Activated CD4-positive, alpha-beta T cell treated with anti-CD3 and anti-CD28 coated beads, Interleukin-2, amount 10 ng/mL, durations not matched to agents 7 days and 5 days (primary cell): ENCODE measurements at regions not wholly inside any gene's neighbourhood (a gene's known extent, or its start where the extent isn't known, plus 50 kb on each side); places are given as distances from the start of the nearest gene placed in this dataset.

Experiments
- CTCF ChIA-PET: fragments of 350-600 bp; sonication (Branson Sonifier 250); formaldehyde crosslinking; loops from one replicate; lab custom pipeline; 2021; ENCODE audit warnings: antibody characterized with exemption; lab: Charles Lee
- POLR2A ChIA-PET: fragments of 350-600 bp; sonication (Branson Sonifier 250); formaldehyde crosslinking; loops from one replicate; lab custom pipeline; 2021; ENCODE audit warnings: antibody characterized with exemption; lab: Charles Lee
- DNase-seq: peaks from one replicate; pipeline ENCODE4 v3.0.0-alpha.2; 2020
- H3K27ac Mint-ChIP-seq: one replicate; pipeline ENCODE4 v1.8.0; 2021; ENCODE audit warnings: mild to moderate bottlenecking, moderate library complexity, mixed read lengths
- H3K27me3 Mint-ChIP-seq: one replicate; pipeline ENCODE4 v1.8.0; 2021; ENCODE audit warnings: mixed read lengths
- H3K36me3 Mint-ChIP-seq: one replicate; pipeline ENCODE4 v1.8.0; 2021; ENCODE audit warnings: low read depth, mixed read lengths
- H3K4me1 Mint-ChIP-seq: one replicate; pipeline ENCODE4 v1.8.0; 2021; ENCODE audit warnings: mixed read lengths
- H3K4me3 Mint-ChIP-seq: one replicate; pipeline ENCODE4 v1.8.0; 2021; ENCODE audit warnings: mild to moderate bottlenecking, moderate library complexity, mixed read lengths
- H3K9me3 Mint-ChIP-seq: one replicate; pipeline ENCODE4 v1.8.0; 2021; ENCODE audit warnings: mixed read lengths

GRCh38 chr12:77435446-77436091 is 370.2 kb upstream of the E2F7 start:
- Mint-ChIP-seq H3K27ac (no peak overlapping the region), H3K4me1 (no peaks in the 10 kb centered on the region), H3K4me3 (no peak overlapping the region), H3K9me3 (no peaks in the 10 kb centered on the region), H3K27me3 (no peaks in the 10 kb centered on the region), H3K36me3 (no peaks in the 10 kb centered on the region)
- ChIA-PET CTCF (no interaction called here), POLR2A (no interaction called here)
- DNase-seq, result no peak

- H3K9me3 Mint-ChIP-seq, result no peaks in the 10 kb centered on the region
- H3K4me1 Mint-ChIP-seq, result no peaks in the 10 kb centered on the region
- DNase-seq, result no peak
- no peak overlapping the region for H3K4me3 Mint-ChIP-seq
- H3K36me3 Mint-ChIP-seq, result no peaks in the 10 kb centered on the region
- H3K27me3 Mint-ChIP-seq, result no peaks in the 10 kb centered on the region
- CTCF ChIA-PET, result no interaction called here
- no peak overlapping the region for H3K27ac Mint-ChIP-seq
- POLR2A ChIA-PET, result no interaction called here
Observed at GRCh38 chr12:77433799-77434198, 368.4 kb upstream of the E2F7 start.

GRCh38 chr12:77429426-77429825 is 364.1 kb upstream of the E2F7 start:
- Mint-ChIP-seq H3K4me1 (no peaks in the 10 kb centered on the region), H3K4me3 (no peak overlapping the region), H3K27me3 (no peaks in the 10 kb centered on the region), H3K27ac (no peak overlapping the region), H3K9me3 (peaks cover 4% of the 10 kb centered on the region), H3K36me3 (no peaks in the 10 kb centered on the region)
- no peak for DNase-seq
- ChIA-PET CTCF (no interaction called here), POLR2A (no interaction called here)

GRCh38 chr12:77421152-77421551 is 355.8 kb upstream of the E2F7 start:
- peaks cover 2% of the 10 kb centered on the region for H3K9me3 Mint-ChIP-seq
- DNase-seq, result no peak
- H3K36me3 Mint-ChIP-seq, result no peaks in the 10 kb centered on the region
- H3K4me1 Mint-ChIP-seq, result no peaks in the 10 kb centered on the region
- H3K27me3 Mint-ChIP-seq, result no peaks in the 10 kb centered on the region
- H3K27ac Mint-ChIP-seq, result no peak overlapping the region
- ChIA-PET CTCF (interaction anchor here (1.2 kb wide), 1 partner anchor 12 kb away, joined by 4 read pairs; no protein-coding TSS in a partner anchor), POLR2A (no interaction called here)
- no peak overlapping the region for H3K4me3 Mint-ChIP-seq

- DNase-seq, result no peak
- H3K27me3 Mint-ChIP-seq, result no peaks in the 10 kb centered on the region
- ChIA-PET POLR2A (no interaction called here), CTCF (interaction anchor here (1.5 kb wide), 1 partner anchor 12 kb away, joined by 4 read pairs; no protein-coding TSS in a partner anchor)
- no peaks in the 10 kb centered on the region for H3K4me1 Mint-ChIP-seq
- no peaks in the 10 kb centered on the region for H3K36me3 Mint-ChIP-seq
- H3K27ac Mint-ChIP-seq, result no peak overlapping the region
- no peaks in the 10 kb centered on the region for H3K9me3 Mint-ChIP-seq
- no peak overlapping the region for H3K4me3 Mint-ChIP-seq
Observed at GRCh38 chr12:77409551-77409950, 344.2 kb upstream of the E2F7 start.

GRCh38 chr12:77407931-77408330 is 342.6 kb upstream of the E2F7 start:
- H3K27ac Mint-ChIP-seq, result no peak overlapping the region
- CTCF ChIA-PET, result interaction anchor here (1.5 kb wide), 1 partner anchor 13 kb away, joined by 4 read pairs; no protein-coding TSS in a partner anchor
- no peaks in the 10 kb centered on the region for H3K27me3 Mint-ChIP-seq
- H3K9me3 Mint-ChIP-seq, result no peaks in the 10 kb centered on the region
- POLR2A ChIA-PET, result no interaction called here
- H3K4me3 Mint-ChIP-seq, result no peak overlapping the region
- H3K4me1 Mint-ChIP-seq, result no peaks in the 10 kb centered on the region
- DNase-seq, result no peak
- no peaks in the 10 kb centered on the region for H3K36me3 Mint-ChIP-seq

GRCh38 chr12:77406219-77406905 is 341.0 kb upstream of the E2F7 start:
- DNase-seq, result no peak
- CTCF ChIA-PET, result no interaction called here
- Mint-ChIP-seq H3K27ac (no peak overlapping the region), H3K4me3 (no peak overlapping the region), H3K36me3 (no peaks in the 10 kb centered on the region), H3K27me3 (no peaks in the 10 kb centered on the region), H3K9me3 (no peaks in the 10 kb centered on the region), H3K4me1 (no peaks in the 10 kb centered on the region)
- POLR2A ChIA-PET, result no interaction called here

GRCh38 chr12:77402716-77403115 is 337.3 kb upstream of the E2F7 start:
- Mint-ChIP-seq H3K4me3 (no peak overlapping the region), H3K36me3 (no peaks in the 10 kb centered on the region), H3K27me3 (no peaks in the 10 kb centered on the region), H3K9me3 (no peaks in the 10 kb centered on the region), H3K27ac (no peak overlapping the region), H3K4me1 (no peaks in the 10 kb centered on the region)
- DNase-seq, result no peak
- CTCF ChIA-PET, result no interaction called here
- POLR2A ChIA-PET, result no interaction called here

- Mint-ChIP-seq H3K27ac (no peak overlapping the region), H3K4me3 (no peak overlapping the region), H3K27me3 (no peaks in the 10 kb centered on the region), H3K36me3 (no peaks in the 10 kb centered on the region), H3K9me3 (no peaks in the 10 kb centered on the region), H3K4me1 (no peaks in the 10 kb centered on the region)
- ChIA-PET POLR2A (no interaction called here), CTCF (no interaction called here)
- DNase-seq, result no peak
Observed at GRCh38 chr12:77401770-77402081, 336.4 kb upstream of the E2F7 start.

- Mint-ChIP-seq H3K27me3 (no peaks in the 10 kb centered on the region), H3K4me1 (no peaks in the 10 kb centered on the region), H3K4me3 (no peak overlapping the region), H3K36me3 (no peaks in the 10 kb centered on the region), H3K9me3 (no peaks in the 10 kb centered on the region), H3K27ac (no peak overlapping the region)
- ChIA-PET CTCF (interaction anchor here (0.6 kb wide), 1 partner anchor 320 kb away, joined by 4 read pairs; no protein-coding TSS in a partner anchor), POLR2A (no interaction called here)
- no peak for DNase-seq
Observed at GRCh38 chr12:77401064-77401769, 335.8 kb upstream of the E2F7 start.

GRCh38 chr12:77392467-77393088 is 327.2 kb upstream of the E2F7 start:
- H3K36me3 Mint-ChIP-seq, result no peaks in the 10 kb centered on the region
- no peaks in the 10 kb centered on the region for H3K27me3 Mint-ChIP-seq
- ChIA-PET POLR2A (no interaction called here), CTCF (no interaction called here)
- DNase-seq, result no peak
- H3K9me3 Mint-ChIP-seq, result no peaks in the 10 kb centered on the region
- no peak overlapping the region for H3K4me3 Mint-ChIP-seq
- no peak overlapping the region for H3K27ac Mint-ChIP-seq
- H3K4me1 Mint-ChIP-seq, result no peaks in the 10 kb centered on the region

GRCh38 chr12:77388445-77389265 is 323.3 kb upstream of the E2F7 start:
- Mint-ChIP-seq H3K4me3 (no peak overlapping the region), H3K4me1 (no peaks in the 10 kb centered on the region), H3K9me3 (no peaks in the 10 kb centered on the region), H3K27ac (no peak overlapping the region), H3K36me3 (no peaks in the 10 kb centered on the region), H3K27me3 (no peaks in the 10 kb centered on the region)
- no peak for DNase-seq
- POLR2A ChIA-PET, result no interaction called here
- CTCF ChIA-PET, result no interaction called here
